SK-N-MC (cell line): ENCODE measurements at regions not wholly inside any gene's neighbourhood (a gene's known extent, or its start where the extent isn't known, plus 50 kb on each side); places are given as distances from the start of the nearest gene placed in this dataset.
A peak's percentile ranks its signal among the peaks of the same experiment; 100 is the strongest.

Source experiments
- DNase-seq: peaks from one replicate; pipeline ENCODE4 v3.0.0-alpha.2; 2011; ENCODE audit warnings: low read depth, low spot score
- H3K27ac ChIP-seq: fragments of 200-600 bp; sonication (generic); 2 replicates; pipeline ENCODE4 v1.5.1; 2016; ENCODE audit warnings: mixed run types
- H3K36me3 ChIP-seq: fragments of 200-600 bp; sonication (generic); 2 replicates; pipeline ENCODE4 v1.6.1; 2017; ENCODE audit warnings: antibody characterized with exemption, low read length, mixed read lengths; ENCODE audit not compliant: insufficient read depth
- H3K4me3 ChIP-seq: fragments of 200-600 bp; sonication (generic); 2 replicates; pipeline ENCODE4 v1.5.1; 2016
- H3K9ac ChIP-seq: fragments of 200-600 bp; sonication (generic); 2 replicates; pipeline ENCODE4 v1.8.0; 2017; ENCODE audit warnings: mixed run types, mixed read lengths; ENCODE audit not compliant: insufficient read length
- H3K9me3 ChIP-seq: fragments of 200-600 bp; sonication (generic); 2 replicates; pipeline ENCODE4 v1.6.1; 2017; ENCODE audit warnings: low read depth, mild to moderate bottlenecking, antibody characterized with exemption, low read length, moderate library complexity, mixed read lengths
- EZH2 ChIP-seq: fragments of 200-600 bp; sonication (generic); IDR thresholded peaks from one replicate; pipeline ENCODE4 v1.6.1; 2017; ENCODE audit warnings: antibody characterized with exemption
- FOXP2 ChIP-seq: optimal IDR thresholded peaks from 2 replicates; pipeline ENCODE3; 2011; ENCODE audit warnings: mild to moderate bottlenecking, moderate library complexity; ENCODE audit not compliant: insufficient read depth; ENCODE audit errors: extremely low read length, control extremely low read depth
- POLR2AphosphoS5 ChIP-seq: IDR thresholded peaks from 2 replicates; pipeline ENCODE4 v1.6.1; 2012; ENCODE audit warnings: mild to moderate bottlenecking, low read depth, low read length, borderline replicate concordance

GRCh38 chr2:133734716-133735495 is 166.6 kb upstream of the NCKAP5 start:
- TF ChIP-seq FOXP2 (no peak), POLR2AphosphoS5 (no peak), EZH2 (no peak)
- no peak overlapping the region for H3K4me3 ChIP-seq
- no peaks in the 10 kb centered on the region for H3K36me3 ChIP-seq
- H3K9me3 ChIP-seq, result no peaks in the 10 kb centered on the region
- no peak for DNase-seq
- no peak overlapping the region for H3K9ac ChIP-seq
- no peak overlapping the region for H3K27ac ChIP-seq

DNA sequence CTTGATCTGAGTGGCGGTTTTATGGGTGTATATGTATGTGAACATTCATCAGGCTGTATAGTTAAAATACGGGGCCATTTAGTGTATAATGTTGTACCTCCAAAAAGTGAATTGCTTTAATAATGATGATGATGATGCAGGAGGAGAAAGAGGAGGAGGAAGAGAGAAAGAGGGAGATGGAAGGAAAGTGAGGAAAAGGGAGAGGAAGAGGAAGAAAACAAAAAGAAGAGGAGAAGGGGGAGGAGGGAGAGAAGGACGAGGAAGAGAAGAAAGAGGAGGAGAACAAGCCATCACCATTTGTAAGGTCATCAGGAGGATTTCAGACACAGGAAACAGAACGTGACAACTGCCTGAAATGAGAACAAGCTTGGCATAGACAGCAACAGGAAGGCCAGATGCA is 168.4 kb upstream of the NCKAP5 start:
- H3K36me3 ChIP-seq, result no peaks in the 10 kb centered on the region
- no peaks in the 10 kb centered on the region for H3K9me3 ChIP-seq
- H3K4me3 ChIP-seq, result no peak overlapping the region
- H3K9ac ChIP-seq, result no peak overlapping the region
- TF ChIP-seq FOXP2 (no peak), POLR2AphosphoS5 (no peak), EZH2 (no peak)
- H3K27ac ChIP-seq, result no peak overlapping the region
- DNase-seq, result no peak

DNA sequence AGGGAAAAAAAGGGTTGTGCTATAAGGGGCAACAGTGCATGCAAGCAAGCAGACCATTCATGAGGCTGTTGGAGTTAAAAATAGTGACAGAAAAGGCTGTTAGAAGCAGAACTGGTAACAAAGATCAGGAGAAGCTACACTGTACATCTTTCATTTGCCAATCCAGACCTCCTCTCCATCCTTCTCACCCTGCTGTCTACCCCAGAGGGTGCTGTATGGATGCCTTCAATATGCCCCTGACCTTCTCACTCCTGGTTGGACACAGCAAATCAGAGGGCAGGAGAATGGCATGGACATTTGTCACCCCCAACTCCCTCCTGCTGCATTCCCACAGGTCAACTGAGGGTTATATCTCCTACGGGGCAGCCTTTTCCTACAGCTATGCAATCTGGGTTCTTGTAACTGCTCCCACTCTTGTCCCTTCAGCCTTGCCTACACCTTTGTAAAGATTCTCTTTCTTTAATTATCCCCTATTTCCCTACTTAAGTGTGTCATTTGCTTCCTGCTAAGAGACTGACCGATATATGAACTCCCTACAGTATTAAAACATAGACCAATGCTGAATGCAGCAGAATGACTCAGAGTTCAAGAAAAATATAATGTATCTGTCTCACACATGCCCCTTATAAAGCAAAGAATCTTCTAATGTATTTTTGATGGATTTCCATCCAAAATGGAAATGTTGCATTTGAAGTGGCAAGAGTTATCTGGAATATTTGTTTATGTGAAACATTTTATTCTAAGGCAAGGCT is 169.2 kb upstream of the NCKAP5 start:
- no peak for TF ChIP-seq FOXP2
- TF ChIP-seq EZH2, result no peak
- TF ChIP-seq POLR2AphosphoS5, result no peak
- no peak overlapping the region for H3K4me3 ChIP-seq
- DNase-seq, result no peak
- H3K27ac ChIP-seq, result no peak overlapping the region
- H3K36me3 ChIP-seq, result no peaks in the 10 kb centered on the region
- H3K9me3 ChIP-seq, result no peaks in the 10 kb centered on the region
- H3K9ac ChIP-seq, result no peak overlapping the region

- TF ChIP-seq POLR2AphosphoS5 (no peak), EZH2 (no peak), FOXP2 (no peak)
These were observed 170.8 kb upstream of the NCKAP5 start for GRCh38 chr2:133739039-133739438.

GRCh38 chr2:133740500-133740899 is 172.2 kb upstream of the NCKAP5 start:
- no peak for DNase-seq
- Histone ChIP-seq H3K4me3 (no peak overlapping the region), H3K36me3 (no peaks in the 10 kb centered on the region), H3K27ac (no peak overlapping the region), H3K9me3 (no peaks in the 10 kb centered on the region), H3K9ac (no peak overlapping the region)
- no peak for TF ChIP-seq EZH2
- TF ChIP-seq POLR2AphosphoS5, result no peak
- no peak for TF ChIP-seq FOXP2

More at GRCh38 chr2:133739039-133739438, 170.8 kb upstream of the NCKAP5 start:
- Histone ChIP-seq H3K4me3 (no peak overlapping the region), H3K9ac (no peak overlapping the region), H3K36me3 (no peaks in the 10 kb centered on the region), H3K27ac (no peak overlapping the region), H3K9me3 (no peaks in the 10 kb centered on the region)
- no peak for DNase-seq

GRCh38 chr2:133748007-133748700 is 179.9 kb upstream of the NCKAP5 start:
- no peak overlapping the region for H3K9ac ChIP-seq
- no peak overlapping the region for H3K4me3 ChIP-seq
- no peak for DNase-seq
- no peaks in the 10 kb centered on the region for H3K9me3 ChIP-seq
- TF ChIP-seq FOXP2 (no peak), POLR2AphosphoS5 (no peak), EZH2 (no peak)
- no peak overlapping the region for H3K27ac ChIP-seq
- H3K36me3 ChIP-seq, result no peaks in the 10 kb centered on the region

GRCh38 chr2:133753665-133754064 is 185.4 kb upstream of the NCKAP5 start:
- DNase-seq, result no peak
- H3K27ac ChIP-seq, result no peak overlapping the region
- H3K9me3 ChIP-seq, result no peaks in the 10 kb centered on the region
- H3K36me3 ChIP-seq, result no peaks in the 10 kb centered on the region
- no peak overlapping the region for H3K9ac ChIP-seq
- no peak for TF ChIP-seq EZH2
- TF ChIP-seq FOXP2, result no peak
- TF ChIP-seq POLR2AphosphoS5, result no peak
- H3K4me3 ChIP-seq, result no peak overlapping the region

- H3K4me3 ChIP-seq, result peak overlapping the region; percentile 21
- H3K36me3 ChIP-seq, result no peaks in the 10 kb centered on the region
- peak overlapping the region; percentile 91 for H3K27ac ChIP-seq
- no peaks in the 10 kb centered on the region for H3K9me3 ChIP-seq
- peak; percentile 93 for DNase-seq
- H3K9ac ChIP-seq, result no peak overlapping the region
- TF ChIP-seq FOXP2 (no peak), EZH2 (no peak)
These were observed 187.4 kb upstream of the NCKAP5 start for GRCh38 chr2:133755480-133756300.
